Neuronal stem cell (in vitro differentiated cells): ENCODE measurements at regions not wholly inside any gene's neighbourhood (a gene's known extent, or its start where the extent isn't known, plus 50 kb on each side); places are given as distances from the start of the nearest gene placed in this dataset.
"Not testable (repeated sequence)": the region's sequence is repeated elsewhere in the genome, so short reads cannot be mapped to it uniquely, and the experiment has no call there.

Source experiments
- DNase-seq: peaks from one replicate; pipeline ENCODE4 v3.0.0-alpha.2; 2013; ENCODE audit warnings: low spot score
- H2AFZ ChIP-seq: one replicate; pipeline ENCODE4 v1.6.1; 2013; ENCODE audit warnings: mild to moderate bottlenecking, low read length, inconsistent platforms
- H2AK5ac ChIP-seq: 2 replicates; pipeline ENCODE4 v1.6.1; 2013; ENCODE audit warnings: low read depth, mild to moderate bottlenecking, inconsistent platforms, low read length, moderate library complexity, mixed read lengths
- H2BK120ac ChIP-seq: 2 replicates; pipeline ENCODE4 v1.6.1; 2013; ENCODE audit warnings: low read depth, mild to moderate bottlenecking, inconsistent platforms, low read length, moderate library complexity, mixed read lengths
- H2BK12ac ChIP-seq: one replicate; pipeline ENCODE4 v1.6.1; 2013; ENCODE audit warnings: low read length, inconsistent platforms
- H2BK15ac ChIP-seq: 2 replicates; pipeline ENCODE4 v1.6.1; 2013; ENCODE audit warnings: mild to moderate bottlenecking, low read length, inconsistent platforms, mixed read lengths
- H2BK5ac ChIP-seq: one replicate; pipeline ENCODE4 v1.6.1; 2013; ENCODE audit warnings: inconsistent platforms, mild to moderate bottlenecking, low read length, moderate library complexity
- H3K14ac ChIP-seq: one replicate; pipeline ENCODE4 v1.6.1; 2013; ENCODE audit warnings: low read length, inconsistent platforms
- H3K18ac ChIP-seq: 2 replicates; pipeline ENCODE4 v1.6.1; 2013; ENCODE audit warnings: low read length, inconsistent platforms
- H3K23ac ChIP-seq: 2 replicates; pipeline ENCODE4 v1.6.1; 2013; ENCODE audit warnings: low read depth, mild to moderate bottlenecking, mixed read lengths, low read length, inconsistent platforms; ENCODE audit not compliant: poor library complexity
- H3K27ac ChIP-seq: replicated peaks from 3 replicates; pipeline ENCODE4 v1.5.1; 2013; ENCODE audit warnings: low read length, inconsistent platforms
- H3K27me3 ChIP-seq, 3 experiments: 2 replicates each; pipeline ENCODE4 v1.6.1; 2013; ENCODE audit warnings: low read length in 3 of 3, mild to moderate bottlenecking in 2 of 3, inconsistent platforms in 1 of 3, low read depth in 1 of 3, mixed read lengths in 1 of 3, moderate library complexity in 1 of 3; ENCODE audit not compliant: control insufficient read depth in 3 of 3, insufficient read depth in 3 of 3
- H3K36me3 ChIP-seq, 2 donors: replicated peaks in 1 of 2; 2 replicates each; pipeline ENCODE4 v1.6.1; 2013; ENCODE audit warnings: low read length in 2 of 2; ENCODE audit not compliant: control insufficient read depth in 2 of 2, insufficient read depth in 2 of 2
- H3K4ac ChIP-seq: 2 replicates; pipeline ENCODE4 v1.6.1; 2013; ENCODE audit warnings: inconsistent platforms, mild to moderate bottlenecking, low read length, moderate library complexity
- H3K4me1 ChIP-seq, 2 donors: 1 replicate in 1 of 2; 2 replicates in 1 of 2; pipeline ENCODE4 v1.6.1; 2013; ENCODE audit warnings: low read length in 2 of 2, low read depth in 1 of 2; ENCODE audit not compliant: control insufficient read depth in 2 of 2, insufficient read depth in 1 of 2
- H3K4me2 ChIP-seq: one replicate; pipeline ENCODE4 v1.6.1; 2013; ENCODE audit warnings: mild to moderate bottlenecking, low read length, inconsistent platforms; ENCODE audit not compliant: insufficient read depth, poor library complexity, severe bottlenecking
- H3K4me3 ChIP-seq, 2 donors: 2 replicates each; pipeline ENCODE4 v1.5.1; 2013; ENCODE audit warnings: low read length in 2 of 2, mild to moderate bottlenecking in 2 of 2, inconsistent platforms in 1 of 2, moderate library complexity in 1 of 2
- H3K79me1 ChIP-seq: one replicate; pipeline ENCODE4 v1.6.1; 2013; ENCODE audit warnings: low read depth, mild to moderate bottlenecking, inconsistent platforms, low read length, moderate library complexity
- H3K9ac ChIP-seq: one replicate; pipeline ENCODE4 v1.6.1; 2013; ENCODE audit warnings: mild to moderate bottlenecking, low read depth, low read length, inconsistent platforms; ENCODE audit not compliant: poor library complexity
- H3K9me3 ChIP-seq, 2 donors: replicated peaks in 1 of 2; 2 replicates each; pipeline versions ENCODE3 to v1.6.1; 2013; ENCODE audit warnings: low read length in 2 of 2, mild to moderate bottlenecking in 2 of 2, inconsistent platforms in 1 of 2, low read depth in 1 of 2, mixed read lengths in 1 of 2, moderate library complexity in 1 of 2; ENCODE audit not compliant: control insufficient read depth in 2 of 2, insufficient read depth in 1 of 2
- H4K8ac ChIP-seq: one replicate; pipeline ENCODE4 v1.6.1; 2013; ENCODE audit warnings: low read depth, mild to moderate bottlenecking, inconsistent platforms, low read length, moderate library complexity
- H4K91ac ChIP-seq: one replicate; pipeline ENCODE4 v1.6.1; 2013; ENCODE audit warnings: low read length, low read depth, mild to moderate bottlenecking, inconsistent platforms; ENCODE audit not compliant: poor library complexity
- WGBS, 2 donors: extraction: QIAGEN DNeasy Blood & Tissue Kit; methylation state at CpG; one replicate each; pipeline ENCODE4 v1.1.7; 2013; ENCODE audit warnings: missing lambda C conversion rate in 2 of 2, mixed read lengths in 1 of 2; ENCODE audit not compliant: insufficient read length in 2 of 2, insufficient replicate concordance in 1 of 2; ENCODE audit errors: extremely low coverage in 2 of 2; 5-methylcytosine and 5-hydroxymethylcytosine counted together

GRCh38 chr4:159027535-159027934, 75.3 kb upstream of the RAPGEF2 start:
- Histone ChIP-seq H2BK120ac (no peak overlapping the region), H3K18ac (no peak overlapping the region), H2BK5ac (no peak overlapping the region), H2BK15ac (no peak overlapping the region), H3K27me3 (no peaks in the 10 kb centered on the region), H3K9me3 (no peaks in the 10 kb centered on the region), H3K4me1 (peaks cover 2% of the 10 kb centered on the region in 2 donors), H4K8ac (no peak overlapping the region), H3K9ac (no peak overlapping the region), H3K4ac (no peak overlapping the region), H3K4me3 (no peak overlapping the region), H3K14ac (no peak overlapping the region), H3K79me1 (no peaks in the 10 kb centered on the region), H2AFZ (no peak overlapping the region), H3K36me3 (no peaks in the 10 kb centered on the region), H3K4me2 (no peak overlapping the region), H3K27ac (no peak overlapping the region), H2AK5ac (no peak overlapping the region), H4K91ac (no peak overlapping the region), H2BK12ac (no peak overlapping the region), H3K23ac (no peak overlapping the region)
- DNase-seq, result no peak
- no CpG with 5 or more reads among the region's 2 CpGs for WGBS, 2 donors

DNA sequence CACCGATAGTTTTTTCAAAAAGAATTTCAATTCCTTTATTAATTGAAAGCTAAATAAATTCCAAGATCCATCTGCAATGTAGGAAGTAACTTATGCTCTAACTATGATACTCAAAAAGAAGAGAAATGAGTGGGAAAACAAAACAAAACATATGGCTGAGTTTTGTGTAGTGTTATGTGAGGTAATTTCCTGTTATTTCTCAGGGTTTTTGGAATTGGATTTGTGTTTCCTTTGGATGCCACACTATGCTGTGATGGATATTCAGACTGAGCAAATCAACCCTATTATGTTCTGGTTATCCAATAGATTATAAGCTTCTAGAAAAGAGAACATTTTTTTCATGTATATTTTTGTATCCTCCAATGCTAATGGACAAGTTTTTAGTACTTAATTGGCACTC, 73.4 kb upstream of the RAPGEF2 start:
- WGBS, 2 donors, result no CpG with 5 or more reads among the region's 1 CpG
- no peak overlapping the region for H2BK12ac ChIP-seq
- H3K9ac ChIP-seq, result no peak overlapping the region
- DNase-seq, result no peak
- H2BK120ac ChIP-seq, result no peak overlapping the region
- H3K4me2 ChIP-seq, result no peak overlapping the region
- peaks cover 0 to 4% of the 10 kb centered on the region in 2 donors for H3K4me1 ChIP-seq
- no peak overlapping the region for H2BK15ac ChIP-seq
- no peaks in the 10 kb centered on the region for H3K27me3 ChIP-seq
- no peak overlapping the region for H3K18ac ChIP-seq
- H4K8ac ChIP-seq, result no peak overlapping the region
- no peaks in the 10 kb centered on the region for H3K36me3 ChIP-seq
- H2AFZ ChIP-seq, result no peak overlapping the region
- H3K4ac ChIP-seq, result no peak overlapping the region
- no peaks in the 10 kb centered on the region for H3K9me3 ChIP-seq
- H2AK5ac ChIP-seq, result no peak overlapping the region
- H3K79me1 ChIP-seq, result no peaks in the 10 kb centered on the region
- no peak overlapping the region for H4K91ac ChIP-seq
- no peak overlapping the region for H2BK5ac ChIP-seq
- H3K27ac ChIP-seq, result no peak overlapping the region
- no peak overlapping the region for H3K4me3 ChIP-seq
- no peak overlapping the region for H3K23ac ChIP-seq
- no peak overlapping the region for H3K14ac ChIP-seq

- not testable (repeated sequence) for H3K4ac ChIP-seq, H2AK5ac ChIP-seq, H2BK120ac ChIP-seq, H3K4me2 ChIP-seq, H3K27ac ChIP-seq, H2AFZ ChIP-seq, H2BK15ac ChIP-seq, H3K23ac ChIP-seq, H3K9ac ChIP-seq, H3K79me1 ChIP-seq, DNase-seq, H3K4me1 ChIP-seq, H3K36me3 ChIP-seq, H3K27me3 ChIP-seq, H3K18ac ChIP-seq, H2BK5ac ChIP-seq, H3K4me3 ChIP-seq, H3K9me3 ChIP-seq, H4K91ac ChIP-seq, H2BK12ac ChIP-seq, H3K14ac ChIP-seq, H4K8ac ChIP-seq
- WGBS, 2 donors, result no CpG with 5 or more reads among the region's 2 CpGs
These were observed 72.6 kb upstream of the RAPGEF2 start for GRCh38 chr4:159030297-159030696.

DNA sequence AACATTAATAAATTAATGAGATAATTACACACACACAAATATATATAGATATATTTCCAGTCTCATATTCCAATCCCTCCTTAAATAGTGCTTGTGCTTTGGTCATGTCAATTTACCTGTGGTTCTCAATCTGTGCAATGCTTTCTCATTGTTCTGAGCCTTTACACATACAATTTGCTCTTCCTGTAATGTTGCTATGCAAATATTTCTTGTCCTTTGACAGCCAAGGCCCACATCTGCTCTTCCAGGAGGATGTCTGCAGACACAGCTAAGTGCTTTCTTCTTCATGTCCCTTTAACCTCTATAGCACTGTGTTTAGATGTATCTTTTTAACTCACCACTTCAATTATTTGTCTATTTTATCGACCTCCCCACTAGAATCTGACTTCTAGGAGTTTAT, 67.3 kb upstream of the RAPGEF2 start:
- no peak overlapping the region for H3K14ac ChIP-seq
- no peak overlapping the region for H3K4me2 ChIP-seq
- H3K23ac ChIP-seq, result no peak overlapping the region
- H3K9ac ChIP-seq, result no peak overlapping the region
- H2BK120ac ChIP-seq, result no peak overlapping the region
- H3K4me3 ChIP-seq, result no peak overlapping the region
- no peak overlapping the region for H3K18ac ChIP-seq
- H3K4ac ChIP-seq, result no peak overlapping the region
- H3K4me1 ChIP-seq, result peaks cover 5 to 9% of the 10 kb centered on the region in 2 donors
- H2BK5ac ChIP-seq, result no peak overlapping the region
- H4K8ac ChIP-seq, result no peak overlapping the region
- H3K36me3 ChIP-seq, result no peaks in the 10 kb centered on the region
- H3K79me1 ChIP-seq, result no peaks in the 10 kb centered on the region
- no peak overlapping the region for H2BK15ac ChIP-seq
- H2AFZ ChIP-seq, result no peak overlapping the region
- no peak overlapping the region for H2AK5ac ChIP-seq
- DNase-seq, result no peak
- H3K27me3 ChIP-seq, result no peaks in the 10 kb centered on the region
- no peaks in the 10 kb centered on the region for H3K9me3 ChIP-seq
- no peak overlapping the region for H3K27ac ChIP-seq
- WGBS, 2 donors, result no CpG with 5 or more reads among the region's 1 CpG
- no peak overlapping the region for H2BK12ac ChIP-seq
- H4K91ac ChIP-seq, result no peak overlapping the region
